Activated CD8-positive, alpha-beta T cell treated with anti-CD3 and anti-CD28 coated beads, Interleukin-2, amount 10 ng/mL, durations not matched to agents 7 days and 5 days (primary cell): ENCODE measurements at regions not wholly inside any gene's neighbourhood (a gene's known extent, or its start where the extent isn't known, plus 50 kb on each side); places are given as distances from the start of the nearest gene placed in this dataset.
A peak's percentile ranks its signal among the peaks of the same experiment; 100 is the strongest.

Experiments
- ATAC-seq: fragments of 150-1000 bp; cut with Tn5 transposase; one replicate; pipeline ENCODE4 v1.10.0; 2021; ENCODE audit warnings: moderate library complexity
- CTCF ChIA-PET: fragments of 350-600 bp; sonication (Branson Sonifier 250); formaldehyde crosslinking; loops from one replicate; lab custom pipeline; 2021; ENCODE audit warnings: antibody characterized with exemption; lab: Charles Lee
- POLR2A ChIA-PET: fragments of 350-600 bp; sonication (Branson Sonifier 250); formaldehyde crosslinking; loops from one replicate; lab custom pipeline; 2021; ENCODE audit warnings: antibody characterized with exemption; lab: Charles Lee
- DNase-seq: peaks from one replicate; pipeline ENCODE4 v3.0.0-alpha.2; 2020
- H3K27ac Mint-ChIP-seq: one replicate; pipeline ENCODE4 v1.8.0; 2021; ENCODE audit warnings: mild to moderate bottlenecking, mixed read lengths
- H3K27me3 Mint-ChIP-seq: one replicate; pipeline ENCODE4 v1.8.0; 2021; ENCODE audit warnings: low read depth, mixed read lengths
- H3K36me3 Mint-ChIP-seq: one replicate; pipeline ENCODE4 v1.8.0; 2021; ENCODE audit warnings: low read depth, mixed read lengths
- H3K4me1 Mint-ChIP-seq: one replicate; pipeline ENCODE4 v1.8.0; 2021; ENCODE audit warnings: low read depth, mixed read lengths
- H3K4me3 Mint-ChIP-seq: one replicate; pipeline ENCODE4 v1.8.0; 2021; ENCODE audit warnings: mild to moderate bottlenecking, mixed read lengths
- H3K9me3 Mint-ChIP-seq: one replicate; pipeline ENCODE4 v1.8.0; 2022; ENCODE audit warnings: mixed read lengths; ENCODE audit not compliant: insufficient read depth

DNA sequence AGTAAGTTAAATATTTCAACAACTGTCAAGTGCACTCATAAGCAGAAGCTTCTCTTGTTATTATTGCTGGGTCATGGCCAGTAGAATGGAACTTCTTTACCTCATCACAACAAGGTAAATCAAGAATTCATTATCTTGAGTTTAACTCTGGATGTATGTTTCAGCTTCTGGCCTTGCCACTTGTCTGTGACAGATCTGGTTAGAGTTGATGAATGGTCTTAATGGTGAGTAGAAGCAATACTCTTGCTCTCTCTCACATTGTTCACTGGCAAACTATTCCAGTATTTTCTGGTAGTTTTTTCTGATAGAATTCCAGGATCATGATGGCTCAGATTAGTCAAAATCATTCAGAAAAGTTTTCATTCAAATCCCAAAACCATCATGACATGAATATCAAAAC, 51.3 kb upstream of the NR4A2 start:
- peaks cover 24% of the 10 kb centered on the region for H3K4me1 Mint-ChIP-seq
- POLR2A ChIA-PET: no interaction called here
- H3K27me3 Mint-ChIP-seq: no peaks in the 10 kb centered on the region
- CTCF ChIA-PET: no interaction called here
- no peaks in the 10 kb centered on the region for H3K36me3 Mint-ChIP-seq
- no peak for DNase-seq
- no peak overlapping the region for H3K27ac Mint-ChIP-seq
- no peak for ATAC-seq
- H3K4me3 Mint-ChIP-seq: no peak overlapping the region
- H3K9me3 Mint-ChIP-seq: no peaks in the 10 kb centered on the region

DNA sequence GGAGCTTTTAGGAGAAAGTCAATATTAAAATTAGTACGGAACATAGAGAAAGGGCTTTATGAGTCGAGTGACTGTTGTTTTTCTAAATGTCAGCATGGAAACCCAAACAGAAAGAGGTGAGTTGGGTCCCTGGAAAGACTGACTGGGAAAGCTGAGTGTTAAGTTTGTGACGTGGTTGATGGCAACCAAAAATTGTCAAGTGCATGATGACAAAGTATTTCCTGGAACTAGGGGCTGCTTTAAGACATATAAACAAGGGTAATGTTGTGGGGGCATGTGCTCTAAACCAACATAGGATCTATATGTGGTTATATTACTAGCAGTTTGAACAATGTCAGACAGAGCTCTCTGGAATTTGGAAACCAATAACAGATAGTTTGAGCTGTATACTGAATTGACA, 50.9 kb upstream of the GPD2 start:
- Mint-ChIP-seq H3K36me3 (no peaks in the 10 kb centered on the region), H3K4me1 (peaks cover 20% of the 10 kb centered on the region), H3K27me3 (no peaks in the 10 kb centered on the region), H3K9me3 (no peaks in the 10 kb centered on the region), H3K4me3 (no peak overlapping the region), H3K27ac (no peak overlapping the region)
- CTCF ChIA-PET: interaction anchor here (1.2 to 2.1 kb wide), 2 partner anchors 15 to 50 kb away, joined by 3 to 4 read pairs; no protein-coding TSS in a partner anchor
- DNase-seq: peak; percentile 26
- peak; percentile 53 for ATAC-seq
- POLR2A ChIA-PET: no interaction called here
